ENCODE measurements at regions not wholly inside any gene's neighbourhood (a gene's known extent, or its start where the extent isn't known, plus 50 kb on each side); places are given as distances from the start of the nearest gene placed in this dataset.

DNA sequence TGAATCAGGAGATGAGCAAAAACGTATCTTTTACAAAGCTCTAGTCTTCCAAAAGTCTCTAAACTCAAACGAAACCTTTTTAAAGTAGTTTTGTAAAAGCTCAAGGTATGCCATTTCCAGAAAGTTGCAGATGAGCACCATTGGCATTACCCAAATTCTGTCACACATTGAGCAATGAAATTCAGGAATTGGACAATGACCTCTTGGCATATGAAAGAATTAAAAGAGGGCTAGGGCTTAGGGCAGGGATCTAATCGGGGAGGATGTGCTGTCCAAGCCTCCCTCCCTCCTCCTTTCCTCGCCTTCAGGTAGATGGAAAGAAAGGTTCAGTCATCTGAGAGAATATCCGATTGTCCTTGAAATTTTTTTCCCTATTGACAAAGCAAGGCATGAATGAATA, 133.1 kb upstream of the CPNE4 start:
- no peaks in the 10 kb centered on the region for H3K9me3 ChIP-seq (ENCODE audit: control insufficient read depth in 4 of 4, low read length in 3 of 4)
- no peak for DNase-seq (ENCODE audit: low spot score)
- H3K4me3 ChIP-seq (ENCODE audit: low read depth in 1 of 3, low read length in 3 of 3), result no peak overlapping the region
- 51% methylated on average over 5 of the region's 5 CpGs for WGBS
- peaks cover 0 to 3% (median 1%) of the 10 kb centered on the region in 4 donors for H3K4me1 ChIP-seq (ENCODE audit: control insufficient read depth in 4 of 4, insufficient read depth in 4 of 4, low read length in 3 of 4)
- TF ChIP-seq, protein P1, sequence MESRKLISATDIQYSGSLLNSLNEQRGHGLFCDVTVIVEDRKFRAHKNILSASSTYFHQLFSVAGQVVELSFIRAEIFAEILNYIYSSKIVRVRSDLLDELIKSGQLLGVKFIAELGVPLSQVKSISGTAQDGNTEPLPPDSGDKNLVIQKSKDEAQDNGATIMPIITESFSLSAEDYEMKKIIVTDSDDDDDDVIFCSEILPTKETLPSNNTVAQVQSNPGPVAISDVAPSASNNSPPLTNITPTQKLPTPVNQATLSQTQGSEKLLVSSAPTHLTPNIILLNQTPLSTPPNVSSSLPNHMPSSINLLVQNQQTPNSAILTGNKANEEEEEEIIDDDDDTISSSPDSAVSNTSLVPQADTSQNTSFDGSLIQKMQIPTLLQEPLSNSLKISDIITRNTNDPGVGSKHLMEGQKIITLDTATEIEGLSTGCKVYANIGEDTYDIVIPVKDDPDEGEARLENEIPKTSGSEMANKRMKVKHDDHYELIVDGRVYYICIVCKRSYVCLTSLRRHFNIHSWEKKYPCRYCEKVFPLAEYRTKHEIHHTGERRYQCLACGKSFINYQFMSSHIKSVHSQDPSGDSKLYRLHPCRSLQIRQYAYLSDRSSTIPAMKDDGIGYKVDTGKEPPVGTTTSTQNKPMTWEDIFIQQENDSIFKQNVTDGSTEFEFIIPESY (IDR thresholded peaks at IDR 0.05), result no peak
- TF ChIP-seq REST (IDR thresholded peaks at IDR 0.05) (peak; percentile 20), HNF4G (IDR thresholded peaks at IDR 0.05) (no peak), HNF4A (conservative IDR thresholded peaks at IDR 0.05) (peak; percentile 37 to 57), ATF3 (IDR thresholded peaks at IDR 0.05) (no peak)
- no peaks in the 10 kb centered on the region for H3K36me3 ChIP-seq (ENCODE audit: control insufficient read depth in 4 of 4, insufficient read depth in 3 of 4, low read depth in 1 of 4, low read length in 3 of 4)
- H3K27me3 ChIP-seq (ENCODE audit: control insufficient read depth in 4 of 4, insufficient read depth in 4 of 4, low read length in 3 of 4), result no peaks in the 10 kb centered on the region
- H3K9ac ChIP-seq (ENCODE audit: low read depth in 1 of 2, low read length in 2 of 2), result no peak overlapping the region
- no peak overlapping the region for H3K27ac ChIP-seq (ENCODE audit: low read depth in 1 of 2, low read length in 2 of 2)

DNA sequence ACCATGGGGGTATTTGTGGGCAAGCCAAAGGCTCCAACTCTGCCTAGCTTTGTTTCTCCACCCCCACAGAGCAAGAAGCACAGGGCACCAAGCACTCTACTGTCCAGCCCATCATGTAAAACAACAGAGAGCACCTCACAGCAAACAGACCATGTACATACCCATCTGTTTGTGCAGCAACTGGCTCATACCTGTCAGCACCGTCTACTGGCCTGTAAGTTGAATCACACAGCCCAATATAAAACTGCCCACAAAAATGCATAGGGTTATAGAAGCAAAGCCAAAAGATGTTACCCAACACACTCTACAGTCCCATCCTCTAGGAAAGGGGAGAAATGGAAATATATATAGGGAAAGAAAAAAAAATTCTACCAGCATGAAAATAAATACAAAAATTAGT, 139.7 kb upstream of the CPNE4 start:
- H3K36me3 ChIP-seq (ENCODE audit: control insufficient read depth in 4 of 4, insufficient read depth in 3 of 4, low read depth in 1 of 4, low read length in 3 of 4), result no peaks in the 10 kb centered on the region
- DNase-seq (ENCODE audit: low spot score), result no peak
- TF ChIP-seq, protein P1 (IDR thresholded peaks at IDR 0.05), result no peak
- TF ChIP-seq FOXA1 (IDR thresholded peaks at IDR 0.05), result no peak
- no peak for TF ChIP-seq RAD21 (IDR thresholded peaks at IDR 0.05)
- no peak for TF ChIP-seq SP1 (IDR thresholded peaks at IDR 0.05)
- no peak for TF ChIP-seq GABPA (IDR thresholded peaks at IDR 0.05 in 1 of 2, conservative IDR thresholded peaks at IDR 0.05 in 1 of 2)
- no peak for TF ChIP-seq CTCF (IDR thresholded peaks at IDR 0.05; ENCODE audit: low read depth, low read length, missing input control)
- TF ChIP-seq EGR1 (IDR thresholded peaks at IDR 0.05; ENCODE audit: low read depth in 2 of 2), result no peak
- no peak for TF ChIP-seq ATF3 (IDR thresholded peaks at IDR 0.05)
- TF ChIP-seq JUND (IDR thresholded peaks at IDR 0.05), result no peak
- TF ChIP-seq HNF4G (IDR thresholded peaks at IDR 0.05), result no peak
- TF ChIP-seq TAF1 (conservative IDR thresholded peaks at IDR 0.05), result no peak
- TF ChIP-seq RXRA (IDR thresholded peaks at IDR 0.05), result no peak
- no peak for TF ChIP-seq YY1 (IDR thresholded peaks at IDR 0.05)
- no peak for TF ChIP-seq HNF4A (conservative IDR thresholded peaks at IDR 0.05)
- no peak for TF ChIP-seq FOXA2 (IDR thresholded peaks at IDR 0.05)
- no peak for TF ChIP-seq REST (IDR thresholded peaks at IDR 0.05)
- TF ChIP-seq, protein P2, sequence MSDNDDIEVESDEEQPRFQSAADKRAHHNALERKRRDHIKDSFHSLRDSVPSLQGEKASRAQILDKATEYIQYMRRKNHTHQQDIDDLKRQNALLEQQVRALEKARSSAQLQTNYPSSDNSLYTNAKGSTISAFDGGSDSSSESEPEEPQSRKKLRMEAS (IDR thresholded peaks at IDR 0.05), result no peak
- no peak overlapping the region for H3K9ac ChIP-seq (ENCODE audit: low read depth in 1 of 2, low read length in 2 of 2)
- 58% methylated on average over 1 of the region's 1 CpG for WGBS
- no peak overlapping the region for H3K27ac ChIP-seq (ENCODE audit: low read depth in 1 of 2, low read length in 2 of 2)
- no peak overlapping the region for H3K4me3 ChIP-seq (ENCODE audit: low read depth in 1 of 3, low read length in 3 of 3)
- no peaks in the 10 kb centered on the region for H3K9me3 ChIP-seq (ENCODE audit: control insufficient read depth in 4 of 4, low read length in 3 of 4)
- no peaks in the 10 kb centered on the region for H3K4me1 ChIP-seq (ENCODE audit: control insufficient read depth in 4 of 4, insufficient read depth in 4 of 4, low read length in 3 of 4)
- H3K27me3 ChIP-seq (ENCODE audit: control insufficient read depth in 4 of 4, insufficient read depth in 4 of 4, low read length in 3 of 4), result peaks cover 0 to 3% (median 1%) of the 10 kb centered on the region in 4 donors

All from liver (tissue), 8 donors.